ENCODE measurements at regions not wholly inside any gene's neighbourhood (a gene's known extent, or its start where the extent isn't known, plus 50 kb on each side); places are given as distances from the start of the nearest gene placed in this dataset.
A peak's percentile ranks its signal among the peaks of the same experiment; 100 is the strongest.

GRCh38 chr2:14723684-14724083 is 91.2 kb downstream of the LRATD1 start:
- intact Hi-C loops (cut with micrococcal nuclease) (no loop called here), in situ Hi-C loops (cut with MboI) (no loop called here)
- no peaks in the 10 kb centered on the region for H3K27me3 ChIP-seq (ENCODE audit: control insufficient read depth in 2 of 2, insufficient read depth in 2 of 2, low read length in 2 of 2)
- H3K4me2 ChIP-seq (ENCODE audit: insufficient read depth, low read length) = no peak overlapping the region
- DNase-seq (ENCODE audit: extremely low read depth in 1 of 4, low spot score in 3 of 4) (no peak), FAIRE-seq (no peak), ATAC-seq (no peak)
- no peaks in the 10 kb centered on the region for H3K79me2 ChIP-seq (ENCODE audit: control insufficient read depth, insufficient read depth, low read length)
- H3K4me3 ChIP-seq = no peak overlapping the region
- BruUV-seq (replicated peaks) = no TSS peak
- 13% methylated on average over 5 of the region's 5 CpGs for WGBS (ENCODE audit: insufficient coverage, low coverage, missing lambda C conversion rate)
- H3K9me3 ChIP-seq (replicated peaks; ENCODE audit: control insufficient read depth, insufficient read depth, low read depth, low read length) = 0 out of 2 replicates have a peak, but pooled peaks cover 2% of the 10 kb centered on the region
- no peak overlapping the region for H2AFZ ChIP-seq (ENCODE audit: low read depth, low read length)
- H4K20me1 ChIP-seq (replicated peaks; ENCODE audit: control insufficient read depth, insufficient read depth, low read length) = no peaks in the 10 kb centered on the region
- H3K9me1 ChIP-seq (ENCODE audit: control insufficient read depth, insufficient read depth, low read length) = no peaks in the 10 kb centered on the region
- H3K4me1 ChIP-seq (replicated peaks in 1 of 2; ENCODE audit: control insufficient read depth in 2 of 2, insufficient read depth in 2 of 2, low read length in 2 of 2) = peaks cover 0 to 4% of the 10 kb centered on the region in 2 experiments; a peak in 2 of 5 replicates
- H3K9ac ChIP-seq (ENCODE audit: insufficient read depth in 1 of 2, low read depth in 2 of 2, low read length in 2 of 2) = no peak overlapping the region
- ChIA-PET POLR2A (no interaction called here), CTCF (ENCODE audit: low intra/inter-chr PET ratio) (no interaction called here)
- no peak for TF ChIP-seq POLR3A (IDR thresholded peaks at IDR 0.05; ENCODE audit: borderline replicate concordance, extremely low read depth, insufficient read depth, insufficient read length)
- TF ChIP-seq ARID2 (IDR thresholded peaks at IDR 0.05) = no peak
- no peak for TF ChIP-seq FOXK1 (CRISPR knock-in tag; IDR thresholded peaks at IDR 0.05; ENCODE audit: borderline replicate concordance)
- TF ChIP-seq ZNF696 (CRISPR knock-in tag; conservative IDR thresholded peaks at IDR 0.05) = no peak
- TF ChIP-seq CEBPB (tag; IDR thresholded peaks at IDR 0.05) = peak; percentile 48; the same call in 1 of the 2 replicates
- no peak overlapping the region for H3K27ac ChIP-seq (ENCODE audit: extremely low read depth, low read depth, low read length)
- no peaks in the 10 kb centered on the region for H3K36me3 ChIP-seq (ENCODE audit: control insufficient read depth, insufficient read depth, low read length)

GRCh38 chr2:14735696-14736095 is 103.2 kb downstream of the LRATD1 start:
- 0% methylated on average over 2 of the region's 4 CpGs for WGBS (ENCODE audit: insufficient coverage, low coverage, missing lambda C conversion rate)
- Histone ChIP-seq H4K20me1 (replicated peaks; ENCODE audit: control insufficient read depth, insufficient read depth, low read length) (no peaks in the 10 kb centered on the region), H3K9me1 (ENCODE audit: control insufficient read depth, insufficient read depth, low read length) (no peaks in the 10 kb centered on the region), H3K4me2 (ENCODE audit: insufficient read depth, low read length) (no peak overlapping the region), H3K36me3 (ENCODE audit: control insufficient read depth, insufficient read depth, low read length) (no peaks in the 10 kb centered on the region), H3K27me3 (ENCODE audit: control insufficient read depth in 2 of 2, insufficient read depth in 2 of 2, low read length in 2 of 2) (no peaks in the 10 kb centered on the region), H3K79me2 (ENCODE audit: control insufficient read depth, insufficient read depth, low read length) (no peaks in the 10 kb centered on the region), H3K4me3 (no peak overlapping the region), H3K9me3 (replicated peaks; ENCODE audit: control insufficient read depth, insufficient read depth, low read depth, low read length) (no peaks in the 10 kb centered on the region; the same call in 1 of the 2 replicates), H3K27ac (ENCODE audit: extremely low read depth, low read depth, low read length) (no peak overlapping the region), H3K4me1 (replicated peaks in 1 of 2; ENCODE audit: control insufficient read depth in 2 of 2, insufficient read depth in 2 of 2, low read length in 2 of 2) (no peaks in the 10 kb centered on the region), H3K9ac (ENCODE audit: insufficient read depth in 1 of 2, low read depth in 2 of 2, low read length in 2 of 2) (no peak overlapping the region), H2AFZ (ENCODE audit: low read depth, low read length) (no peak overlapping the region)
- POLR2A ChIA-PET = no interaction called here
- ATAC-seq (no peak), FAIRE-seq (no peak), DNase-seq (ENCODE audit: extremely low read depth in 1 of 4, low spot score in 3 of 4) (no peak)
- no TSS peak for BruUV-seq (replicated peaks)
- in situ Hi-C loops (cut with MboI) (no loop called here), intact Hi-C loops (cut with micrococcal nuclease) (no loop called here)
- CTCF ChIA-PET (ENCODE audit: low intra/inter-chr PET ratio) = no interaction called here
- TF ChIP-seq KAT2B (IDR thresholded peaks at IDR 0.05; ENCODE audit: low read depth, low read length) = no peak
- TF ChIP-seq ZNF583 (CRISPR knock-in tag; IDR thresholded peaks at IDR 0.05) = no peak
- no peak for TF ChIP-seq RUNX1 (IDR thresholded peaks at IDR 0.05; ENCODE audit: low read depth)
- no peak for TF ChIP-seq ZNF324 (CRISPR knock-in tag; IDR thresholded peaks at IDR 0.05)
- TF ChIP-seq HIVEP1 (CRISPR knock-in tag; IDR thresholded peaks at IDR 0.05) = no peak
- no peak for TF ChIP-seq POLR2G (IDR thresholded peaks at IDR 0.05; ENCODE audit: low read depth, low read length)
- TF ChIP-seq, protein P1, sequence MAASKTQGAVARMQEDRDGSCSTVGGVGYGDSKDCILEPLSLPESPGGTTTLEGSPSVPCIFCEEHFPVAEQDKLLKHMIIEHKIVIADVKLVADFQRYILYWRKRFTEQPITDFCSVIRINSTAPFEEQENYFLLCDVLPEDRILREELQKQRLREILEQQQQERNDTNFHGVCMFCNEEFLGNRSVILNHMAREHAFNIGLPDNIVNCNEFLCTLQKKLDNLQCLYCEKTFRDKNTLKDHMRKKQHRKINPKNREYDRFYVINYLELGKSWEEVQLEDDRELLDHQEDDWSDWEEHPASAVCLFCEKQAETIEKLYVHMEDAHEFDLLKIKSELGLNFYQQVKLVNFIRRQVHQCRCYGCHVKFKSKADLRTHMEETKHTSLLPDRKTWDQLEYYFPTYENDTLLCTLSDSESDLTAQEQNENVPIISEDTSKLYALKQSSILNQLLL (CRISPR knock-in tag; IDR thresholded peaks at IDR 0.05; ENCODE audit: borderline replicate concordance) = no peak
- TF ChIP-seq HDAC1 (IDR thresholded peaks at IDR 0.05) = no peak
- no peak for TF ChIP-seq STAT5A (IDR thresholded peaks at IDR 0.05; ENCODE audit: borderline replicate concordance, low read length)
- TF ChIP-seq MEF2A (IDR thresholded peaks at IDR 0.05; ENCODE audit: control insufficient read depth, low read depth, low read length) = no peak
- TF ChIP-seq ZNF143 (CRISPR knock-in tag; IDR thresholded peaks at IDR 0.05) = no peak
- no peak for TF ChIP-seq TRIM28 (IDR thresholded peaks at IDR 0.05)
- no peak for TF ChIP-seq PHF8 (IDR thresholded peaks at IDR 0.05; ENCODE audit: borderline replicate concordance, low read length)
- TF ChIP-seq ZNF232 (CRISPR knock-in tag; IDR thresholded peaks at IDR 0.05) = no peak
- no peak for TF ChIP-seq NFIC (IDR thresholded peaks at IDR 0.05)

All from K562 (cell line).